ENCODE measurements at regions not wholly inside any gene's neighbourhood (a gene's known extent, or its start where the extent isn't known, plus 50 kb on each side); places are given as distances from the start of the nearest gene placed in this dataset.
A peak's percentile ranks its signal among the peaks of the same experiment; 100 is the strongest.

DNA sequence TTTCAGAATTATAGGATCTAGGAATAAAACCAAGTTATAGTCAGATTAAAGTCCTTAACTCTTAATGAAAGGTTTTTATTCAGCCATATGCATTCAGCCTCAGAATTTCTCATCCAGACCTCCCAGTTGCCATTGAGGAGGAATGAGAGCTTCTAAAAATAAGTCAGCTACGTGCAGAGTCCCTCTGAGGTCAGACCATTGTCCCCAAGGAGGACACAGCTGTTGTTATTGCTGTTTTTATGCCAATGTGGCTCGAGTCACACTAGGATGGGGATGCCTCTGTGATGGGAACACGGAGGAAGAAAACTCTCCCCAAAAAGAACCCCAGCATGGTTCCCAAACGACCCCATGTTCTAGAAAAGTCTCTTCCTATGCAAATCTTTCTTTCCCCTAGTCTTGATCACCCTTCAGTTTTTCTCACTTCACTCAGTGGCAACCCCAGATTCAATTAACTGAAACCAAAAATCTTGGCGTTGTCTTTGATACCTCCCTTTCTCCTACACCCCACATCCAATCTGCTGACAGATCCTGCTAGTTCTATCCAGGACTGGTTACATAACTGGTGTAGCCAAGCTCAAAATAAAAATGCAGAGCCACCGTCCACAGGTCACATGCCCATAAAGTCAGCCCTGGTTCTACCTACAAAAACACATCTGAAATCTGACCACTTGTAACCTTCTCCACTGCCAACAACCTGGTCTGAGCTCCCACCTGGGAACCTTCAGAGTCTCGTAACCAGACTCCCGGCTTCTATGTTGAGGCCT lies 138.2 kb upstream of the ERCC4 start:
- no peak for DNase-seq (ENCODE audit: low read depth, low spot score)
- in situ Hi-C loops (cut with HindIII; ENCODE audit: low pct_unique_long_range_greater_than_20kb, low sequenced_read_pairs) = no loop called here

- no peak for DNase-seq (ENCODE audit: low read depth, low spot score)
- in situ Hi-C loops (cut with HindIII; ENCODE audit: low pct_unique_long_range_greater_than_20kb, low sequenced_read_pairs) = no loop called here
These were observed 128.9 kb upstream of the ERCC4 start for GRCh38 chr16:13791095-13791494.

DNA sequence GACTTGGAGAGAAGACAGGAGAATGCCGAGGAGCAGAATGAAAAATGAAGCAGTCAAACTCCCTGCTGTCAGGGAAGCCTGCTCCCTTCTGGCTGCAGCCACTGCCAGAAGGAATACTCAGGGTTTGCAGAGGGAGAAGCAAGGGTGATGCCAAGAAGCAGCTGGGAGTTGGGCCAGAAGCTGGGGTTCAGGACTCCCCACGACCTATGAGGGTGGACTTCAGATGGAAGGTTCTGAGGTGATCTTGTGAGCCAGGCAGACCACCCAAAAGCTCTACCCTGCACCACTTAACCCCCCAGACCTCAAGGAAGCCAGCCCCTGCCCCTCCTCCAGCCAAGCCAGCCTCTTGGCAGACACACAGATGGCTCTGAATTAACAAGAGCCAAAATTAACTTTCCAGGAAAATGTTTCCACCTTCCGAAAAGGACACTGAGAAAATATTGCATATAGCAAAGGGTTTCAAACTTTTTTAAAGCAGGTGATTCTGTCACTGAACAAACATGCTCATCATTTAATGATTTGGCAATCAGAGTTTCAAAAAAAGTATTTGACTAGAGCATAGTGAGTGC lies 126.0 kb upstream of the ERCC4 start:
- no peak for DNase-seq (ENCODE audit: low read depth, low spot score)
- in situ Hi-C loops (cut with HindIII; ENCODE audit: low pct_unique_long_range_greater_than_20kb, low sequenced_read_pairs) = no loop called here

DNA sequence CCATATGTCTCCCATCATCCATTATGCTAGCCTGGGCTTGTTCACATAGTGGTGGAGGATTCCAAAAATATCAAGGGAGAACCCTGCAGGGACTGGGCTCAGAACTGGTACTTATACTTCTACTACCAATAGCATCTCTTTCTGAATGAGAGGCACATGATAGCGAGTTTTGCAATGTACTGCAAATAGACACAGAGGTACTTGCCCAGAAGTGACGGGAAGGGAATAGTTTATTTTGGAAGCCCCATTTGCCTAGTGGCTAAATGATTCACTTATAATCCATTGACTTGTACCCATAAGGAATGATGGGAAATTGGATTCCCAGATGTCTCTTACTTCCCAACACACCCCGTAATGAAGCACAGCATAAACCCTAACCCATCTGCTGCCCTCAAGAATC lies 124.8 kb upstream of the ERCC4 start:
- in situ Hi-C loops (cut with HindIII; ENCODE audit: low pct_unique_long_range_greater_than_20kb, low sequenced_read_pairs) = no loop called here
- DNase-seq (ENCODE audit: low read depth, low spot score) = no peak

DNA sequence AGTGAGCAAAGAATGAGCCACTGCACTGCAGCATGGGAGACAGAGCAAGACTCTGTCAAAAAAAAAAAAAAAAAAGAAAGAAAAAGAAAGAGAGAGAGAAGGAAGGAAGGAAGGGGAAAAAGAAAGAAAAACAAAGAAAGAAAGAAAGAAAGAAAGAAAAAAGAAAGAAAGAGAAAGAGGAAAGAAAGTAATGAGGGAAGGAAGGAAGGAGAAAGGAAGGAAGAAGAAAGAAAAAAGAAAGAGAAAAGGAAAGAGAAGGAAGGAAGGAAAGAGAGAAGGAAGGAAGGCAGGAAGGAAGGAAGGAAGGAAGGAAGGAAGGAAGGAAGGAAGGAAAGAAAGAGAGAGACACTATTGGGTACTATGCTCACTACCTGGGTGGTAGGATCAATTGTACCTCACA lies 122.2 kb upstream of the ERCC4 start:
- DNase-seq (ENCODE audit: low read depth, low spot score) = no peak

DNA sequence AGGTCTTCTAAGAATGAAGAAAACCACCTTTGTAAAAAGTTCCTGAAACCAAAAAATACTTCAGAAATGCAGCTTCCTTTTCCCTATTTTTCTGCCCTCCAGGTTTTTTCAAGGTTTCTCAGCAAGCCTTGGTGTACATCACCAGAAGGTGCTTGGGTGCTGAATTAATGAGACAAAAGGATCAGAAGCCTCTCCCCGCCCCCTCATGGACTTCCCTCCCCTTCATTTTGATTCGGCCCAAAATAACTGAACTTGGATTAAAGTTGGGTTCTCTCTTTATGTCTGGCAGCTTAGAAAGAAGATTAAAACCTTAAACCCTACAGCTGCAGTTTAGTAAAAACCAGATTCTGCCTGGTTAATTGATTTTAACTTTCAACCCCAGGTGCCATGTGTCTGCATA lies 121.7 kb upstream of the ERCC4 start:
- no peak for DNase-seq (ENCODE audit: low read depth, low spot score)
- in situ Hi-C loops (cut with HindIII; ENCODE audit: low pct_unique_long_range_greater_than_20kb, low sequenced_read_pairs) = no loop called here

More for the DNA sequence above, 122.2 kb upstream of the ERCC4 start:
- in situ Hi-C loops (cut with HindIII; ENCODE audit: low pct_unique_long_range_greater_than_20kb, low sequenced_read_pairs) = no loop called here

DNA sequence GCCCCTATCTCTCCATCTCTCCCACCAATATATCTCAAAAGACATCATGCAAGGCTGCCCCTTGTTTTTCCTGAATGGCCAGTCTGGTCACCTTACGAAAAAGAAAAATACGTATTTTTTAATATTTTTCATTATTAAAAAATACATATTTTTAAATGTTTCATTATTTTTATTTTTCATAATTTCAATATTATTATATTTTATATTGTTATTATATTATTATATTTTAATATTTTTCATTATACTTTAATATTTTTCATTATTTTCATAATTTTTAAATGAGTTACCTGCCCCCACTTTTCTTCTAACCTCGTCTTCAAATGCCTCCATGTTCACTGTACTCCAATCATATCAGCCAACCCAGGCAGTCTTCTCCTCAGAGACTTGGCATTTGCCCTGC lies 116.0 kb upstream of the ERCC4 start:
- DNase-seq (ENCODE audit: low read depth, low spot score) = no peak
- in situ Hi-C loops (cut with HindIII; ENCODE audit: low pct_unique_long_range_greater_than_20kb, low sequenced_read_pairs) = no loop called here

GRCh38 chr16:13805951-13806350 lies 114.0 kb upstream of the ERCC4 start:
- in situ Hi-C loops (cut with HindIII; ENCODE audit: low pct_unique_long_range_greater_than_20kb, low sequenced_read_pairs) = no loop called here

GRCh38 chr16:13806671-13807070 lies 113.3 kb upstream of the ERCC4 start:
- in situ Hi-C loops (cut with HindIII; ENCODE audit: low pct_unique_long_range_greater_than_20kb, low sequenced_read_pairs) = no loop called here
- no peak for DNase-seq (ENCODE audit: low read depth, low spot score)

More at GRCh38 chr16:13805951-13806350, 114.0 kb upstream of the ERCC4 start:
- no peak for DNase-seq (ENCODE audit: low read depth, low spot score)

GRCh38 chr16:13808102-13808501 lies 111.9 kb upstream of the ERCC4 start:
- no peak for DNase-seq (ENCODE audit: low read depth, low spot score)
- in situ Hi-C loops (cut with HindIII; ENCODE audit: low pct_unique_long_range_greater_than_20kb, low sequenced_read_pairs) = no loop called here

GRCh38 chr16:13809765-13810164 lies 110.2 kb upstream of the ERCC4 start:
- DNase-seq (ENCODE audit: low read depth, low spot score) = no peak
- in situ Hi-C loops (cut with HindIII; ENCODE audit: low pct_unique_long_range_greater_than_20kb, low sequenced_read_pairs) = no loop called here

- DNase-seq (ENCODE audit: low read depth, low spot score) = no peak
- in situ Hi-C loops (cut with HindIII; ENCODE audit: low pct_unique_long_range_greater_than_20kb, low sequenced_read_pairs) = no loop called here
These were observed 108.1 kb upstream of the ERCC4 start for GRCh38 chr16:13811834-13812233.

DNA sequence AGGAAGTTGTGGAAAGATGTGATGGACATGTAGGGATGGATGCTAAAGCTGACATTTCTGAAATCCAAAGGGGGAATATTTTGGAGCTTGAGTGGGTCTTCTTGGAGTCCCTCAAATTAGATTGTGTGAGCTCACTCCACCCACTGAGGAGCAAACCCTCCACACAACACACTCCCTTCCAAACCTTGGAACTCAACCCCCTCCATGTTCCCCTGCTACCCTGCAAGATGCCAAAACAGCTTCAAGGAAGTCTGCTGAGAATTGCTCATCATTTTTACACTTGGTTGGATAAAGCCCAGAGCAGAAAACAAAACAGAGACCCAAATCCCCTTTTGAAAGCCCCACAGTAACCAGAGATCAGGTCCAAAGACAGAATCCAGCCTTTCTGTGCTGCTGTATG lies 103.3 kb upstream of the ERCC4 start:
- DNase-seq (ENCODE audit: low read depth, low spot score) = no peak
- in situ Hi-C loops (cut with HindIII; ENCODE audit: low pct_unique_long_range_greater_than_20kb, low sequenced_read_pairs) = no loop called here

- in situ Hi-C loops (cut with HindIII; ENCODE audit: low pct_unique_long_range_greater_than_20kb, low sequenced_read_pairs) = no loop called here
- DNase-seq (ENCODE audit: low read depth, low spot score) = no peak
These were observed 96.5 kb upstream of the ERCC4 start for GRCh38 chr16:13823501-13823900.

- DNase-seq (ENCODE audit: low read depth, low spot score) = peak; percentile 82
- in situ Hi-C loops (cut with HindIII; ENCODE audit: low pct_unique_long_range_greater_than_20kb, low sequenced_read_pairs) = no loop called here
These were observed 90.2 kb upstream of the ERCC4 start for GRCh38 chr16:13829697-13830299.

DNA sequence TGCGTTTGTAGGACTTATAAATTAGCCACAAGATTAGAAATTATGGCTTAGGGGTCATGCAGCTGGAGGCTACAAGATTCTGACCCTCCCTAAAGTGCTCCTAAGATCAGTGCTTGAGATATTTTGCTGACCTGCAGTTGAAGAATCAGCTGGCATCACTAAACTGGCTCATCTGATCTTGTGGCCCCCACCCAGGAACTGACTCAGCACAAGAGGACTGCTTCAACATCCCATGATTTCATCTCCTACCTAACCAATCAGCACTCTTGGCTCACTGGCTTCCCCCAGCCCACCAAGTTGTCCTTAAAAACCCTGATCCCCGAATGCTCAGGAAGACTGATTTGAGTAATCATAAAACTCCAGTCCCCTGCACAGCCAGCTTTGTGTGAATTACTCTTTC lies 86.4 kb upstream of the ERCC4 start:
- in situ Hi-C loops (cut with HindIII; ENCODE audit: low pct_unique_long_range_greater_than_20kb, low sequenced_read_pairs) = no loop called here
- no peak for DNase-seq (ENCODE audit: low read depth, low spot score)

- in situ Hi-C loops (cut with HindIII; ENCODE audit: low pct_unique_long_range_greater_than_20kb, low sequenced_read_pairs) = no loop called here
- no peak for DNase-seq (ENCODE audit: low read depth, low spot score)
These were observed 84.6 kb upstream of the ERCC4 start for GRCh38 chr16:13835387-13835786.

- in situ Hi-C loops (cut with HindIII; ENCODE audit: low pct_unique_long_range_greater_than_20kb, low sequenced_read_pairs) = no loop called here
- no peak for DNase-seq (ENCODE audit: low read depth, low spot score)
These were observed 83.8 kb upstream of the ERCC4 start for GRCh38 chr16:13835935-13836730.
